ENCODE measurements at regions not wholly inside any gene's neighbourhood (a gene's known extent, or its start where the extent isn't known, plus 50 kb on each side); places are given as distances from the start of the nearest gene placed in this dataset.

GRCh38 chr2:220641137-220641536 is 931.0 kb downstream of the EPHA4 start:
- H2AFZ ChIP-seq (ENCODE audit: low read depth, low read length), result no peak overlapping the region
- H3K79me2 ChIP-seq (replicated peaks; ENCODE audit: insufficient read depth, low read length), result no peaks in the 10 kb centered on the region
- H3K36me3 ChIP-seq (ENCODE audit: insufficient read depth, low read length), result no peaks in the 10 kb centered on the region
- no peak overlapping the region for H3K27ac ChIP-seq (ENCODE audit: low read length)
- H3K9me2 ChIP-seq (ENCODE audit: insufficient read depth, low read length), result no peaks in the 10 kb centered on the region
- TF ChIP-seq TAF1 (IDR thresholded peaks at IDR 0.05; ENCODE audit: low read depth) (no peak), POLR2AphosphoS5 (IDR thresholded peaks at IDR 0.05) (no peak), MXI1 (conservative IDR thresholded peaks at IDR 0.05; ENCODE audit: poor library complexity, severe bottlenecking) (no peak), RAD21 (conservative IDR thresholded peaks at IDR 0.05) (no peak), EP300 (conservative IDR thresholded peaks at IDR 0.05; ENCODE audit: poor library complexity, severe bottlenecking) (no peak), SMC3 (conservative IDR thresholded peaks at IDR 0.05; ENCODE audit: poor library complexity) (no peak), EZH2 (IDR thresholded peaks at IDR 0.05; ENCODE audit: borderline replicate concordance, insufficient read depth, low read length, poor library complexity, severe bottlenecking) (no peak)
- TF ChIP-seq, protein P1, sequence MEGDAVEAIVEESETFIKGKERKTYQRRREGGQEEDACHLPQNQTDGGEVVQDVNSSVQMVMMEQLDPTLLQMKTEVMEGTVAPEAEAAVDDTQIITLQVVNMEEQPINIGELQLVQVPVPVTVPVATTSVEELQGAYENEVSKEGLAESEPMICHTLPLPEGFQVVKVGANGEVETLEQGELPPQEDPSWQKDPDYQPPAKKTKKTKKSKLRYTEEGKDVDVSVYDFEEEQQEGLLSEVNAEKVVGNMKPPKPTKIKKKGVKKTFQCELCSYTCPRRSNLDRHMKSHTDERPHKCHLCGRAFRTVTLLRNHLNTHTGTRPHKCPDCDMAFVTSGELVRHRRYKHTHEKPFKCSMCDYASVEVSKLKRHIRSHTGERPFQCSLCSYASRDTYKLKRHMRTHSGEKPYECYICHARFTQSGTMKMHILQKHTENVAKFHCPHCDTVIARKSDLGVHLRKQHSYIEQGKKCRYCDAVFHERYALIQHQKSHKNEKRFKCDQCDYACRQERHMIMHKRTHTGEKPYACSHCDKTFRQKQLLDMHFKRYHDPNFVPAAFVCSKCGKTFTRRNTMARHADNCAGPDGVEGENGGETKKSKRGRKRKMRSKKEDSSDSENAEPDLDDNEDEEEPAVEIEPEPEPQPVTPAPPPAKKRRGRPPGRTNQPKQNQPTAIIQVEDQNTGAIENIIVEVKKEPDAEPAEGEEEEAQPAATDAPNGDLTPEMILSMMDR (IDR thresholded peaks at IDR 0.05; ENCODE audit: poor library complexity, severe bottlenecking), result no peak
- TF ChIP-seq, protein P2, sequence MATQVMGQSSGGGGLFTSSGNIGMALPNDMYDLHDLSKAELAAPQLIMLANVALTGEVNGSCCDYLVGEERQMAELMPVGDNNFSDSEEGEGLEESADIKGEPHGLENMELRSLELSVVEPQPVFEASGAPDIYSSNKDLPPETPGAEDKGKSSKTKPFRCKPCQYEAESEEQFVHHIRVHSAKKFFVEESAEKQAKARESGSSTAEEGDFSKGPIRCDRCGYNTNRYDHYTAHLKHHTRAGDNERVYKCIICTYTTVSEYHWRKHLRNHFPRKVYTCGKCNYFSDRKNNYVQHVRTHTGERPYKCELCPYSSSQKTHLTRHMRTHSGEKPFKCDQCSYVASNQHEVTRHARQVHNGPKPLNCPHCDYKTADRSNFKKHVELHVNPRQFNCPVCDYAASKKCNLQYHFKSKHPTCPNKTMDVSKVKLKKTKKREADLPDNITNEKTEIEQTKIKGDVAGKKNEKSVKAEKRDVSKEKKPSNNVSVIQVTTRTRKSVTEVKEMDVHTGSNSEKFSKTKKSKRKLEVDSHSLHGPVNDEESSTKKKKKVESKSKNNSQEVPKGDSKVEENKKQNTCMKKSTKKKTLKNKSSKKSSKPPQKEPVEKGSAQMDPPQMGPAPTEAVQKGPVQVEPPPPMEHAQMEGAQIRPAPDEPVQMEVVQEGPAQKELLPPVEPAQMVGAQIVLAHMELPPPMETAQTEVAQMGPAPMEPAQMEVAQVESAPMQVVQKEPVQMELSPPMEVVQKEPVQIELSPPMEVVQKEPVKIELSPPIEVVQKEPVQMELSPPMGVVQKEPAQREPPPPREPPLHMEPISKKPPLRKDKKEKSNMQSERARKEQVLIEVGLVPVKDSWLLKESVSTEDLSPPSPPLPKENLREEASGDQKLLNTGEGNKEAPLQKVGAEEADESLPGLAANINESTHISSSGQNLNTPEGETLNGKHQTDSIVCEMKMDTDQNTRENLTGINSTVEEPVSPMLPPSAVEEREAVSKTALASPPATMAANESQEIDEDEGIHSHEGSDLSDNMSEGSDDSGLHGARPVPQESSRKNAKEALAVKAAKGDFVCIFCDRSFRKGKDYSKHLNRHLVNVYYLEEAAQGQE (IDR thresholded peaks at IDR 0.05; ENCODE audit: borderline replicate concordance), result no peak
- H3K4me2 ChIP-seq (ENCODE audit: low read length), result no peak overlapping the region
- no peak overlapping the region for H3K4me3 ChIP-seq (ENCODE audit: low read length)
- no peaks in the 10 kb centered on the region for H3K9me3 ChIP-seq (ENCODE audit: low read length)
- H4K20me1 ChIP-seq (ENCODE audit: insufficient read depth), result no peaks in the 10 kb centered on the region
- no peaks in the 10 kb centered on the region for H3F3A ChIP-seq (ENCODE audit: insufficient read depth, low read length, poor library complexity, severe bottlenecking)
- no peak overlapping the region for H3K9ac ChIP-seq (ENCODE audit: low read length)
- no peaks in the 10 kb centered on the region for H3K27me3 ChIP-seq (ENCODE audit: insufficient read depth, low read depth, low read length)

GRCh38 chr2:220646424-220646823 is 925.7 kb downstream of the EPHA4 start:
- Histone ChIP-seq H3K27ac (ENCODE audit: low read length) (no peak overlapping the region), H3K36me3 (ENCODE audit: insufficient read depth, low read length) (no peaks in the 10 kb centered on the region), H3K79me2 (replicated peaks; ENCODE audit: insufficient read depth, low read length) (no peaks in the 10 kb centered on the region), H3K9ac (ENCODE audit: low read length) (no peak overlapping the region), H2AFZ (ENCODE audit: low read depth, low read length) (no peak overlapping the region), H3K4me3 (ENCODE audit: low read length) (no peak overlapping the region), H4K20me1 (ENCODE audit: insufficient read depth) (no peaks in the 10 kb centered on the region), H3K4me2 (ENCODE audit: low read length) (no peak overlapping the region), H3K9me2 (ENCODE audit: insufficient read depth, low read length) (no peaks in the 10 kb centered on the region), H3K27me3 (ENCODE audit: insufficient read depth, low read depth, low read length) (no peaks in the 10 kb centered on the region), H3F3A (ENCODE audit: insufficient read depth, low read length, poor library complexity, severe bottlenecking) (no peaks in the 10 kb centered on the region), H3K9me3 (ENCODE audit: low read length) (no peaks in the 10 kb centered on the region)
- TF ChIP-seq, protein P1 (IDR thresholded peaks at IDR 0.05; ENCODE audit: poor library complexity, severe bottlenecking), result no peak
- TF ChIP-seq, protein P2 (IDR thresholded peaks at IDR 0.05; ENCODE audit: borderline replicate concordance), result no peak
- no peak for TF ChIP-seq MXI1 (conservative IDR thresholded peaks at IDR 0.05; ENCODE audit: poor library complexity, severe bottlenecking)
- TF ChIP-seq SMC3 (conservative IDR thresholded peaks at IDR 0.05; ENCODE audit: poor library complexity), result no peak
- no peak for TF ChIP-seq EP300 (conservative IDR thresholded peaks at IDR 0.05; ENCODE audit: poor library complexity, severe bottlenecking)
- no peak for TF ChIP-seq POLR2AphosphoS5 (IDR thresholded peaks at IDR 0.05)
- TF ChIP-seq RAD21 (conservative IDR thresholded peaks at IDR 0.05), result no peak
- no peak for TF ChIP-seq EZH2 (IDR thresholded peaks at IDR 0.05; ENCODE audit: borderline replicate concordance, insufficient read depth, low read length, poor library complexity, severe bottlenecking)
- no peak for TF ChIP-seq TAF1 (IDR thresholded peaks at IDR 0.05; ENCODE audit: low read depth)
